MCF 10A (cell line): ENCODE measurements at regions not wholly inside any gene's neighbourhood (a gene's known extent, or its start where the extent isn't known, plus 50 kb on each side); places are given as distances from the start of the nearest gene placed in this dataset.

ENCODE experiments used
- BruUV-seq: library from RNA; stranded (reverse); fragments of 400-500 nt; replicated peaks from 2 replicates; lab custom pipeline; 2021; lab: Mats Ljungman, UMichigan
- CTCF ChIA-PET: fragments of 300-600 bp; sonication (Branson Sonifier 250); formaldehyde crosslinking; extraction: SDS; loops from one replicate; lab custom pipeline; 2021; ENCODE audit warnings: antibody characterized with exemption, inconsistent platforms; lab: Yijun Ruan, JAX
- POLR2A ChIA-PET: fragments of 300-600, 350-650 bp; sonication (Branson Sonifier 250); formaldehyde crosslinking; extraction: SDS; loops from one replicate; lab custom pipeline; 2020; ENCODE audit warnings: antibody characterized with exemption, inconsistent platforms; lab: Yijun Ruan, JAX
- DNase-seq: peaks from one replicate; pipeline ENCODE4 v3.0.0-alpha.2; 2018; ENCODE audit not compliant: unreplicated experiment
- H3K27ac Mint-ChIP-seq: one replicate; pipeline ENCODE4 v1.8.0; 2022; ENCODE audit warnings: mild to moderate bottlenecking, low read depth, mixed read lengths; ENCODE audit not compliant: unreplicated experiment
- H3K27me3 Mint-ChIP-seq: one replicate; pipeline ENCODE4 v1.8.0; 2022; ENCODE audit warnings: mixed read lengths; ENCODE audit not compliant: insufficient read depth, unreplicated experiment
- H3K36me3 Mint-ChIP-seq: one replicate; pipeline ENCODE4 v1.8.0; 2022; ENCODE audit warnings: mild to moderate bottlenecking, moderate library complexity, mixed read lengths; ENCODE audit not compliant: insufficient read depth, unreplicated experiment
- H3K4me1 Mint-ChIP-seq: one replicate; pipeline ENCODE4 v1.8.0; 2022; ENCODE audit warnings: mixed read lengths; ENCODE audit not compliant: insufficient read depth, unreplicated experiment
- H3K4me3 Mint-ChIP-seq: one replicate; pipeline ENCODE4 v1.8.0; 2022; ENCODE audit warnings: mild to moderate bottlenecking, moderate library complexity, mixed read lengths; ENCODE audit not compliant: unreplicated experiment
- H3K9me3 Mint-ChIP-seq: one replicate; pipeline ENCODE4 v1.8.0; 2022; ENCODE audit warnings: mixed read lengths; ENCODE audit not compliant: unreplicated experiment
- CTCF ChIP-seq: fragments of 200-600 bp; IDR thresholded peaks from one replicate; pipeline ENCODE4 v1.8.0; 2022; ENCODE audit warnings: antibody characterized with exemption, mild to moderate bottlenecking; ENCODE audit not compliant: unreplicated experiment
- intact Hi-C: fragments of 100-400 bp; cut with micrococcal nuclease; formaldehyde crosslinking; loops from 2 replicates; pipeline ENCODE4 v1.14.1; 2022

GRCh38 chr11:121721448-121721847, 268.7 kb upstream of the SORL1-AS1 start:
- H3K9me3 Mint-ChIP-seq: peaks cover 12% of the 10 kb centered on the region
- intact Hi-C loops: no loop called here
- no peak overlapping the region for H3K4me3 Mint-ChIP-seq
- no peak for DNase-seq
- CTCF ChIA-PET: no interaction called here
- no peak overlapping the region for H3K27ac Mint-ChIP-seq
- no peak for TF ChIP-seq CTCF
- H3K27me3 Mint-ChIP-seq: no peaks in the 10 kb centered on the region
- no peaks in the 10 kb centered on the region for H3K36me3 Mint-ChIP-seq
- POLR2A ChIA-PET: no interaction called here
- H3K4me1 Mint-ChIP-seq: no peaks in the 10 kb centered on the region
- BruUV-seq: no TSS peak

GRCh38 chr11:121717296-121717695, 264.5 kb upstream of the SORL1-AS1 start:
- BruUV-seq: no TSS peak
- intact Hi-C loops: no loop called here
- DNase-seq: no peak
- no peaks in the 10 kb centered on the region for H3K27me3 Mint-ChIP-seq
- POLR2A ChIA-PET: no interaction called here
- peaks cover 26% of the 10 kb centered on the region for H3K9me3 Mint-ChIP-seq
- CTCF ChIA-PET: interaction anchor here (0.6 kb wide), 1 partner anchor 231 kb away, joined by 4 read pairs; no protein-coding TSS in a partner anchor
- no peak for TF ChIP-seq CTCF
- H3K27ac Mint-ChIP-seq: no peak overlapping the region
- H3K36me3 Mint-ChIP-seq: no peaks in the 10 kb centered on the region
- no peak overlapping the region for H3K4me3 Mint-ChIP-seq
- no peaks in the 10 kb centered on the region for H3K4me1 Mint-ChIP-seq

DNA sequence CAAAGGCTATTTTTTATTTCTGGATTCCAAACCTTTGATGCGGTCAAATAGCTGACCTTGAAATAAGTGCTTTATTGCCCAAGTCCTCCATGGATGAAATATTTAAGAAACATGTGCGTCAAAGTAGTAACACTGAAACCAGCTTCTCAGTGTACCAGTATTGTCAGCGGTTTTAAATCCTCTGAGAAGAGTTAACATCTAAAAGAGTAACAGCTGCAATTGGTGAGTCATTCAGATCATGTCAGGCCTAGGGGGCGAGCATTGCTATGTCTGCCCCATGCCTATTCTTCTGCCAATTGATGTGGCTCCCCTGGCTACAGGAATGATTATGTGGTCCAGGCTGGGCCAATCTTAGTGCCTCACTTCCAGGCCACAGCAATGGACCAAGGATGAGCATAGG, 263.3 kb upstream of the SORL1-AS1 start:
- ChIA-PET POLR2A (interaction anchor here (0.7 kb wide), 1 partner anchor 10 kb away, joined by 3 read pairs; no protein-coding TSS in a partner anchor), CTCF (no interaction called here)
- TF ChIP-seq CTCF: no peak
- no peak overlapping the region for H3K4me3 Mint-ChIP-seq
- peaks cover 26% of the 10 kb centered on the region for H3K9me3 Mint-ChIP-seq
- H3K27me3 Mint-ChIP-seq: no peaks in the 10 kb centered on the region
- no peak overlapping the region for H3K27ac Mint-ChIP-seq
- BruUV-seq: no TSS peak
- no peaks in the 10 kb centered on the region for H3K4me1 Mint-ChIP-seq
- intact Hi-C loops: no loop called here
- DNase-seq: no peak
- H3K36me3 Mint-ChIP-seq: no peaks in the 10 kb centered on the region

DNA sequence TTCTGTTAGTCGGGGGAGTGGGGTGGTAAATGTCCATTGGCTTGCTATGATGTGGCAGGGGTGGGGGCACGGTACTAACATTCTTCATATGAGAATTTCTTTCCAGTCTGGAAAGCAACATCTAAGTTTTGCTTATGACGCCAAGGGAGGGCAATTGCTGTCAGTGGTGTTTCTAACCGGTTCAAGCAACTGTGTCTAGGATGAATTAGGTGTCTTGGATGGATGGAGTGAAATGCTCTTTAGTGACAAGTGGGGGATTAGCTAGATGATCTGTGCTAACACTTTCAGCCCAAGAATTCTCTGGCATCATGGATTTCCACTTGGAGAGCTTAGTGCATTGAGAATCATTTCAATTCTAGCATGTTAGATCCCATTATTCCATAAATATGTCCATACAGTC, 262.6 kb upstream of the SORL1-AS1 start:
- H3K27me3 Mint-ChIP-seq: no peaks in the 10 kb centered on the region
- intact Hi-C loops: no loop called here
- CTCF ChIA-PET: no interaction called here
- H3K4me1 Mint-ChIP-seq: no peaks in the 10 kb centered on the region
- H3K27ac Mint-ChIP-seq: no peak overlapping the region
- no peaks in the 10 kb centered on the region for H3K36me3 Mint-ChIP-seq
- BruUV-seq: no TSS peak
- H3K4me3 Mint-ChIP-seq: no peak overlapping the region
- H3K9me3 Mint-ChIP-seq: peaks cover 20% of the 10 kb centered on the region
- TF ChIP-seq CTCF: no peak
- DNase-seq: no peak
- POLR2A ChIA-PET: interaction anchor here (0.7 kb wide), 1 partner anchor 11 kb away, joined by 3 read pairs; no protein-coding TSS in a partner anchor
